Lung (tissue), 11 donors: ENCODE measurements at regions not wholly inside any gene's neighbourhood (a gene's known extent, or its start where the extent isn't known, plus 50 kb on each side); places are given as distances from the start of the nearest gene placed in this dataset.

ENCODE experiments used
- ATAC-seq: fragments of 200-7000 bp; cut with Tn5 transposase; one replicate; pipeline ENCODE4 v1.9.1; 2020; ENCODE audit warnings: moderate number of reproducible peaks; ENCODE audit not compliant: insufficient read depth, low FRiP score
- DNase-seq, 3 donors: peaks; one replicate each; pipeline ENCODE4 v3.0.0-alpha.2; 2013 to 2017
- H3K27ac ChIP-seq, 2 donors: one replicate each; pipeline ENCODE4 v1.5.1; 2013; ENCODE audit warnings: mild to moderate bottlenecking in 2 of 2, moderate library complexity in 2 of 2, control low read depth in 1 of 2, inconsistent platforms in 1 of 2, low read depth in 1 of 2, low read length in 1 of 2
- H3K27me3 ChIP-seq, 3 donors: one replicate each; pipeline ENCODE4 v1.5.1; 2013; ENCODE audit warnings: low read length in 2 of 3; ENCODE audit not compliant: control insufficient read depth in 3 of 3, insufficient read depth in 3 of 3
- H3K36me3 ChIP-seq, 4 donors: one replicate each; pipeline ENCODE4 v1.5.1; 2013; ENCODE audit warnings: low read length in 4 of 4, mild to moderate bottlenecking in 1 of 4, moderate library complexity in 1 of 4; ENCODE audit not compliant: control insufficient read depth in 4 of 4, insufficient read depth in 4 of 4
- H3K4me1 ChIP-seq, 5 donors: one replicate each; pipeline ENCODE4 v1.5.1; 2013; ENCODE audit warnings: low read length in 5 of 5, mild to moderate bottlenecking in 2 of 5, moderate library complexity in 1 of 5; ENCODE audit not compliant: control insufficient read depth in 5 of 5, insufficient read depth in 5 of 5
- H3K4me3 ChIP-seq: one replicate; pipeline ENCODE4 v1.5.1; 2013; ENCODE audit warnings: mild to moderate bottlenecking, control low read depth, moderate library complexity
- H3K9ac ChIP-seq, 2 donors: one replicate each; pipeline ENCODE4 v1.5.1; 2013; ENCODE audit warnings: low read length in 2 of 2, control low read depth in 1 of 2; ENCODE audit not compliant: insufficient read depth in 1 of 2
- H3K9me3 ChIP-seq, 4 donors: one replicate each; pipeline ENCODE4 v1.5.1; 2013; ENCODE audit warnings: low read length in 3 of 4, mild to moderate bottlenecking in 1 of 4, moderate library complexity in 1 of 4; ENCODE audit not compliant: control insufficient read depth in 4 of 4, insufficient read depth in 3 of 4
- WGBS, 2 donors: extraction: QIAGEN DNeasy Blood & Tissue Kit; methylation state at CpG; one replicate each; pipeline ENCODE4 v1.1.7; 2013; 5-methylcytosine and 5-hydroxymethylcytosine counted together
- TF ChIP-seq, protein P1 (sequence below): IDR thresholded peaks from 2 replicates; pipeline ENCODE4 v1.5.1; 2012; ENCODE audit warnings: mild to moderate bottlenecking; ENCODE audit errors: control extremely low read depth, extremely low read depth
- donor health status: control.
- donor health status: control.
- donor health status: Bipolar disorder and iron deficiency.
- donor health status: healthy.
- donor health status: DM: yes; HTN: yes; CAD: no.

DNA sequence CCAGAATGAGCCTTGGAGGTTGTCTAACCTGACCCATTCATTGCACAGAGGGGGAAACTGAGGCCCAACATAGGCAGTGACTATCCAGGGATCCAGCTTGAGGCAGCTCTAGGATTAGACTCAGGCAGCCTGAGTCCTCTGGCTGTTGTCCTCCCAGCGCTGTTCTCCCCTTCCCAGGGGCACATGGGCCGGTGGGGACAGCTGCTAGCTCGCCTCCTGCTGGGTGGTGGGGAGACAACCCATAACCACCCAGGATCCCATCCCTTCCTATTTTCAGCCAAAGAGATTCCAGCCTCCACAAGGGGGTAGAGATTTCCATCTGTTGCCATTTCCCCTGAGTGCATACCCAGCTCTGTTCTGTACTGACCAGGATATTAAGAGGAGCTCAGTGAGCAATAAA, 145.1 kb upstream of the GPR26 start:
- ATAC-seq (no peak), DNase-seq (no peak)

DNA sequence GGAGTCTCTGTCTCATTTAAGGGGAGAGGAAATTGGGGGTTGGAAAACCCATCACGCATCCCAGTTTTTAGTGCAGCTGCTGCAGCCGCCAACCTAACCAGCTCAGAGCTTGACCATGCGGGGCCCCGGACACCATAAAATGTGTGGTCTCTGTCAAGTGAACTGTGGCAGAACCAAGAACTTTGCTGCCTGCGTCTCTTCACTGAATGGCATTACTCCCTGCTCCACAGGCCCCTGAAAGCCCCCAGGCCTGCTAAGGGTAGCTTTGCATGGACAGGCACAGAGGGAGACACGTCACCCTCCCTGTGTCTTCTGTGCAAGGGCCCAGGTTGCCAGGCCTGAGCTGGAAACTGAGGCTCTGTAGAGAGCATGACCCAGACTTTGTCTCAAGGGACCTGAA, 144.6 kb upstream of the GPR26 start:
- DNase-seq: no peak
- WGBS, 2 donors: 72 to 79% methylated on average over 6 of the region's 6 CpGs
- Histone ChIP-seq H3K4me1 (no peaks in the 10 kb centered on the region), H3K9me3 (peaks cover 0 to 4% (median 0%) of the 10 kb centered on the region in 4 donors), H3K36me3 (no peaks in the 10 kb centered on the region), H3K9ac (no peak overlapping the region), H3K4me3 (no peak overlapping the region), H3K27me3 (peaks cover 0 to 31% (median 22%) of the 10 kb centered on the region in 3 donors), H3K27ac (no peak overlapping the region)
- TF ChIP-seq, protein P1, sequence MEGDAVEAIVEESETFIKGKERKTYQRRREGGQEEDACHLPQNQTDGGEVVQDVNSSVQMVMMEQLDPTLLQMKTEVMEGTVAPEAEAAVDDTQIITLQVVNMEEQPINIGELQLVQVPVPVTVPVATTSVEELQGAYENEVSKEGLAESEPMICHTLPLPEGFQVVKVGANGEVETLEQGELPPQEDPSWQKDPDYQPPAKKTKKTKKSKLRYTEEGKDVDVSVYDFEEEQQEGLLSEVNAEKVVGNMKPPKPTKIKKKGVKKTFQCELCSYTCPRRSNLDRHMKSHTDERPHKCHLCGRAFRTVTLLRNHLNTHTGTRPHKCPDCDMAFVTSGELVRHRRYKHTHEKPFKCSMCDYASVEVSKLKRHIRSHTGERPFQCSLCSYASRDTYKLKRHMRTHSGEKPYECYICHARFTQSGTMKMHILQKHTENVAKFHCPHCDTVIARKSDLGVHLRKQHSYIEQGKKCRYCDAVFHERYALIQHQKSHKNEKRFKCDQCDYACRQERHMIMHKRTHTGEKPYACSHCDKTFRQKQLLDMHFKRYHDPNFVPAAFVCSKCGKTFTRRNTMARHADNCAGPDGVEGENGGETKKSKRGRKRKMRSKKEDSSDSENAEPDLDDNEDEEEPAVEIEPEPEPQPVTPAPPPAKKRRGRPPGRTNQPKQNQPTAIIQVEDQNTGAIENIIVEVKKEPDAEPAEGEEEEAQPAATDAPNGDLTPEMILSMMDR: no peak
- ATAC-seq: no peak

More for the DNA sequence above, 145.1 kb upstream of the GPR26 start:
- H3K4me1 ChIP-seq: no peaks in the 10 kb centered on the region
- no peak overlapping the region for H3K9ac ChIP-seq
- 86 to 88% methylated on average over 3 of the region's 3 CpGs for WGBS, 2 donors
- no peak overlapping the region for H3K4me3 ChIP-seq
- peaks cover 0 to 29% (median 24%) of the 10 kb centered on the region in 3 donors for H3K27me3 ChIP-seq
- no peaks in the 10 kb centered on the region for H3K36me3 ChIP-seq
- peaks cover 0 to 4% (median 0%) of the 10 kb centered on the region in 4 donors for H3K9me3 ChIP-seq
- H3K27ac ChIP-seq: no peak overlapping the region
- TF ChIP-seq, protein P1: no peak

DNA sequence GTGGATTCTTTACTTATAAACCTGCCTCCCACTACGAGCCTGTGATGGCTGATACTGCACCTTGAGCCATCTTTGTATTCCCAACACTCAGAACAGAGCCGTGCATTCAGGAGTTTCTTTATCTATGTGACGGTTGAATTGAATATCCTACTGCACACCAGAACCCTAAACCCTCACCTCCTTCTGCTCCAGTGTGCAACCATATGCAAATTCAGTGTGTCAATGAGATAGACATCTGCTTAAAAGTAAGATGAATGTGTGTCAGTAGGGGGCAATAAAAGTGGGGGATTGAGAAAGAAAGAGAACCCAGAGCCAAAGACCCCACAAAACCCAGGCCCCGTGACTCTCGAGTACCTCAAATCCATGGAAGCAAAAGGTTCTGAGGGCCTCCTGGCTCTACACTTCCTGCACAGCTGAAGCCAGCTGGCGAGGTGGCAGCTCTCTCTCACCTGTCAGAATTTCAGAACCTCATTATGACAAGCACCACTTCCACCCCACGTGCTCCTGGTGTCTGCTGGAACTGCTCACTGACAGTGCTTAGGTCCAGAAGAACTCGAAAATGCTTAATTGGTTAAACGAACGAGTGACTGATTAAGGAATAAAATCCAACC, 143.3 kb upstream of the GPR26 start:
- Histone ChIP-seq H3K36me3 (no peaks in the 10 kb centered on the region), H3K4me3 (no peak overlapping the region), H3K9ac (no peak overlapping the region), H3K27me3 (peaks cover 0 to 26% (median 11%) of the 10 kb centered on the region in 3 donors), H3K4me1 (no peaks in the 10 kb centered on the region), H3K27ac (no peak overlapping the region), H3K9me3 (peaks cover 0 to 4% (median 0%) of the 10 kb centered on the region in 4 donors)
- 78 to 84% methylated on average over 10 of the region's 10 CpGs for WGBS, 2 donors
- DNase-seq: no peak
- TF ChIP-seq, protein P1: no peak
- no peak for ATAC-seq

DNA sequence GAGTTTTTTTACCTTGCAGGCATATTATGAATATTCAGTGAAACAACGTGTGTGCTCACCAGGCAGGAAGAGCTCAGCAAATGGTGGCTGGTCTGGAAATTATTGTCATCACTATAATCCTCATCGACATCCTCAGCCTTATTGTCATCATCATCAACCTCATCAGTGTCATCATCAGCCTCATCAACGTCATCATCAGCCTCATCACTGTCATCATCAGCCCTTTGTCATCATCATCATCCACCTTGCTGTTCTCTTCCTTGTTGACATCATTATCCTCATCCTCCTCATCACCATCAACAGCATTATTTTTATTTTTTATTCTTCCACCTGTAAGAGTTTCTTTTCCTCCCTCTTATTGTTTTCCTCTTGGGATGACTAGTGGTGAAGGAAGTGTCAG, 142.3 kb upstream of the GPR26 start:
- WGBS, 2 donors: 85 to 89% methylated on average over 3 of the region's 3 CpGs
- no peak for ATAC-seq

More for the DNA sequence above, 142.3 kb upstream of the GPR26 start:
- no peak for DNase-seq
- no peak overlapping the region for H3K27ac ChIP-seq
- H3K27me3 ChIP-seq: peaks cover 0 to 16% (median 7%) of the 10 kb centered on the region in 3 donors
- no peaks in the 10 kb centered on the region for H3K36me3 ChIP-seq
- H3K4me3 ChIP-seq: no peak overlapping the region
- no peaks in the 10 kb centered on the region for H3K4me1 ChIP-seq
- no peak overlapping the region for H3K9ac ChIP-seq
- peaks cover 0 to 2% (median 0%) of the 10 kb centered on the region in 4 donors for H3K9me3 ChIP-seq
- TF ChIP-seq, protein P1: no peak
